NT2/D1 (cell line): ENCODE measurements at regions not wholly inside any gene's neighbourhood (a gene's known extent, or its start where the extent isn't known, plus 50 kb on each side); places are given as distances from the start of the nearest gene placed in this dataset.
"Not testable (repeated sequence)": the region's sequence is repeated elsewhere in the genome, so short reads cannot be mapped to it uniquely, and the experiment has no call there.

Experiments
- DNase-seq: peaks from one replicate; pipeline ENCODE4 v3.0.0-alpha.2; 2011; ENCODE audit warnings: low read depth, low spot score
- H3K27me3 ChIP-seq: 2 replicates; pipeline ENCODE4 v1.6.0; 2011; ENCODE audit warnings: mild to moderate bottlenecking; ENCODE audit not compliant: insufficient read length, insufficient read depth
- H3K36me3 ChIP-seq: 2 replicates; pipeline ENCODE4 v1.6.1; 2011; ENCODE audit warnings: mild to moderate bottlenecking, low read length, mixed read lengths; ENCODE audit not compliant: insufficient read depth, insufficient read length
- H3K4me1 ChIP-seq: 2 replicates; pipeline ENCODE4 v1.5.1; 2011; ENCODE audit not compliant: insufficient read depth, insufficient read length
- H3K4me3 ChIP-seq: 2 replicates; pipeline ENCODE4 v1.5.1; 2011; ENCODE audit warnings: low read depth; ENCODE audit not compliant: insufficient read length
- H3K9ac ChIP-seq: 2 replicates; pipeline ENCODE4 v1.6.0; 2011; ENCODE audit warnings: low read depth; ENCODE audit not compliant: insufficient read length
- H3K9me3 ChIP-seq: 2 replicates; pipeline ENCODE4 v1.5.1; 2011; ENCODE audit warnings: mild to moderate bottlenecking, low read length; ENCODE audit not compliant: insufficient read depth
- SUZ12 ChIP-seq: IDR thresholded peaks from 2 replicates; pipeline ENCODE4 v1.6.1; 2011; ENCODE audit not compliant: insufficient read length, insufficient read depth; ENCODE audit errors: extremely low read depth
- YY1 ChIP-seq: IDR thresholded peaks from 2 replicates; pipeline ENCODE4 v1.6.1; 2011; ENCODE audit not compliant: insufficient read length, insufficient read depth
- ZNF274 ChIP-seq: IDR thresholded peaks from 2 replicates; pipeline ENCODE4 v1.6.1; 2011; ENCODE audit warnings: mild to moderate bottlenecking, low read depth, low read length

- no peak for DNase-seq
- H3K9me3 ChIP-seq: no peaks in the 10 kb centered on the region
- no peak overlapping the region for H3K4me3 ChIP-seq
- H3K36me3 ChIP-seq: no peaks in the 10 kb centered on the region
- no peak for TF ChIP-seq ZNF274
- no peaks in the 10 kb centered on the region for H3K27me3 ChIP-seq
- H3K9ac ChIP-seq: no peak overlapping the region
- H3K4me1 ChIP-seq: no peaks in the 10 kb centered on the region
Observed at GRCh38 chr4:82128355-82128754, 245.4 kb downstream of the HNRNPD start.

GRCh38 chr4:82126512-82127040, 247.2 kb downstream of the HNRNPD start:
- Histone ChIP-seq H3K4me3 (no peak overlapping the region), H3K9ac (no peak overlapping the region), H3K27me3 (no peaks in the 10 kb centered on the region), H3K4me1 (no peaks in the 10 kb centered on the region), H3K9me3 (no peaks in the 10 kb centered on the region), H3K36me3 (no peaks in the 10 kb centered on the region)
- no peak for DNase-seq
- TF ChIP-seq SUZ12: no peak
- no peak for TF ChIP-seq ZNF274
- no peak for TF ChIP-seq YY1

- Histone ChIP-seq H3K9ac (no peak overlapping the region), H3K36me3 (no peaks in the 10 kb centered on the region), H3K4me3 (no peak overlapping the region), H3K4me1 (no peaks in the 10 kb centered on the region), H3K9me3 (no peaks in the 10 kb centered on the region), H3K27me3 (no peaks in the 10 kb centered on the region)
- DNase-seq: no peak
- TF ChIP-seq ZNF274 (no peak), SUZ12 (no peak), YY1 (no peak)
Observed at GRCh38 chr4:82125787-82126297, 247.9 kb downstream of the HNRNPD start.

GRCh38 chr4:82124932-82125786, 248.6 kb downstream of the HNRNPD start:
- H3K9ac ChIP-seq: no peak overlapping the region
- H3K27me3 ChIP-seq: no peaks in the 10 kb centered on the region
- no peak overlapping the region for H3K4me3 ChIP-seq
- H3K9me3 ChIP-seq: no peaks in the 10 kb centered on the region; the same call in 1 of the 2 replicates
- DNase-seq: no peak
- no peaks in the 10 kb centered on the region for H3K4me1 ChIP-seq
- no peaks in the 10 kb centered on the region for H3K36me3 ChIP-seq
- TF ChIP-seq YY1: no peak
- TF ChIP-seq SUZ12: no peak
- TF ChIP-seq ZNF274: no peak

GRCh38 chr4:82124365-82124764, 249.4 kb downstream of the HNRNPD start:
- Histone ChIP-seq H3K9me3 (no peaks in the 10 kb centered on the region; the same call in 1 of the 2 replicates), H3K9ac (no peak overlapping the region), H3K4me1 (no peaks in the 10 kb centered on the region), H3K27me3 (no peaks in the 10 kb centered on the region), H3K4me3 (no peak overlapping the region), H3K36me3 (no peaks in the 10 kb centered on the region)
- DNase-seq: no peak
- TF ChIP-seq ZNF274 (no peak), YY1 (no peak)

GRCh38 chr4:82123934-82124333, 249.9 kb downstream of the HNRNPD start:
- H3K36me3 ChIP-seq: no peaks in the 10 kb centered on the region
- H3K27me3 ChIP-seq: no peaks in the 10 kb centered on the region
- no peaks in the 10 kb centered on the region for H3K4me1 ChIP-seq
- H3K9ac ChIP-seq: no peak overlapping the region
- H3K4me3 ChIP-seq: no peak overlapping the region
- no peaks in the 10 kb centered on the region; the same call in 1 of the 2 replicates for H3K9me3 ChIP-seq
- no peak for DNase-seq
- no peak for TF ChIP-seq SUZ12
- TF ChIP-seq YY1: no peak
- TF ChIP-seq ZNF274: no peak

- not testable (repeated sequence) for H3K9me3 ChIP-seq, H3K4me1 ChIP-seq
Observed at GRCh38 chr4:82115183-82115582, 258.6 kb downstream of the HNRNPD start.

More at GRCh38 chr4:82115183-82115582, 258.6 kb downstream of the HNRNPD start:
- not testable (repeated sequence) for H3K9ac ChIP-seq, H3K36me3 ChIP-seq, H3K4me3 ChIP-seq, DNase-seq, H3K27me3 ChIP-seq
